ENCODE measurements at regions not wholly inside any gene's neighbourhood (a gene's known extent, or its start where the extent isn't known, plus 50 kb on each side); places are given as distances from the start of the nearest gene placed in this dataset.

DNA sequence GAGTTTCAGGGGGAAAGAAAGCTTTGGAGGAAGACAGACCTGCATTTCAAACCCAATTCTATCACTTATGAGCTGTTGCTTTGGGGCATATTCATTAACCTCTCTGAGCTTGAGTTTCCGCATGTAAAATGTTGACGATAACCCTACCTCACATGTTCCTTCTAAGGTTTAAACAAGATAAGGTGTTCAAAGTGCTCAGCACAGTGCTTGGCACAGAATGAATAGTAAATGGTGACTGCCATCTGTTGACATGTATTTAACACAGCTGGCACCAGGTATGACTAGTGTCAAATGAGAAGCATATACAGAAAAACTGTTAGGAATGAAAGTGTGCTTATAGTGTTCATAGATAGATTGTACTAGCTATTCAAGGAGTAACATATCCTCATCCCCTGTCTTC, 155.5 kb downstream of the PTGER3 start:
- ATAC-seq: no peak
- Histone ChIP-seq H3K4me2 (ENCODE audit: low read length) (no peak overlapping the region), H3K36me3 (ENCODE audit: control insufficient read depth in 1 of 2, insufficient read depth in 2 of 2, low read length in 2 of 2) (no peaks in the 10 kb centered on the region), H3K9me2 (ENCODE audit: insufficient read depth) (no peaks in the 10 kb centered on the region), H3K9me3 (ENCODE audit: control insufficient read depth in 1 of 2, insufficient read depth in 1 of 2, low read depth in 1 of 2, low read length in 2 of 2) (no peaks in the 10 kb centered on the region), H3K27ac (ENCODE audit: low read depth, low read length) (no peak overlapping the region), H3K79me2 (ENCODE audit: insufficient read depth, low read length) (no peaks in the 10 kb centered on the region), H4K20me1 (ENCODE audit: insufficient read depth) (no peaks in the 10 kb centered on the region), H3K4me1 (ENCODE audit: control insufficient read depth in 1 of 2, insufficient read depth in 2 of 2, low read length in 2 of 2) (no peaks in the 10 kb centered on the region), H3K27me3 (ENCODE audit: insufficient read depth, low read length) (peaks cover 14% of the 10 kb centered on the region; the same call in 1 of the 2 replicates), H2AFZ (ENCODE audit: low read depth, low read length, poor library complexity, severe bottlenecking) (no peak overlapping the region), H3K4me3 (replicated peaks in 1 of 2; ENCODE audit: low read depth in 1 of 2, low read length in 2 of 2) (no peak overlapping the region), H3K9ac (ENCODE audit: low read length) (no peak overlapping the region)
- no peak for DNase-seq (ENCODE audit: low read depth, low spot score)
- no TSS peak for BruUV-seq (replicated peaks)
- ChIA-PET POLR2A (no interaction called here), CTCF (no interaction called here), RAD21 (ENCODE audit: low non-redundant PET in 1 of 2, low total read pairs in 2 of 2, uncharacterized antibody in 2 of 2, unreplicated experiment in 2 of 2) (no interaction called here)
- intact Hi-C loops (cut with micrococcal nuclease): no loop called here
- TF ChIP-seq SRF (IDR thresholded peaks at IDR 0.05; ENCODE audit: low read depth) (no peak), FOSL1 (IDR thresholded peaks at IDR 0.05; ENCODE audit: low read depth) (no peak), ZFX (IDR thresholded peaks at IDR 0.05) (no peak), EGR1 (IDR thresholded peaks at IDR 0.05; ENCODE audit: low read depth) (no peak), MAX (IDR thresholded peaks at IDR 0.05) (no peak), TCF7L2 (IDR thresholded peaks at IDR 0.05; ENCODE audit: borderline replicate concordance, extremely low read depth, insufficient read depth, insufficient read length) (no peak), EZH2phosphoT487 (IDR thresholded peaks at IDR 0.05; ENCODE audit: borderline replicate concordance) (no peak), ELF1 (IDR thresholded peaks at IDR 0.05; ENCODE audit: borderline replicate concordance, low read depth) (no peak), CBX3 (IDR thresholded peaks at IDR 0.05; ENCODE audit: low read depth) (no peak), POLR2A (IDR thresholded peaks at IDR 0.05; ENCODE audit: borderline replicate concordance, extremely low read depth, insufficient read depth, insufficient read length) (no peak)
- TF ChIP-seq, protein P1, sequence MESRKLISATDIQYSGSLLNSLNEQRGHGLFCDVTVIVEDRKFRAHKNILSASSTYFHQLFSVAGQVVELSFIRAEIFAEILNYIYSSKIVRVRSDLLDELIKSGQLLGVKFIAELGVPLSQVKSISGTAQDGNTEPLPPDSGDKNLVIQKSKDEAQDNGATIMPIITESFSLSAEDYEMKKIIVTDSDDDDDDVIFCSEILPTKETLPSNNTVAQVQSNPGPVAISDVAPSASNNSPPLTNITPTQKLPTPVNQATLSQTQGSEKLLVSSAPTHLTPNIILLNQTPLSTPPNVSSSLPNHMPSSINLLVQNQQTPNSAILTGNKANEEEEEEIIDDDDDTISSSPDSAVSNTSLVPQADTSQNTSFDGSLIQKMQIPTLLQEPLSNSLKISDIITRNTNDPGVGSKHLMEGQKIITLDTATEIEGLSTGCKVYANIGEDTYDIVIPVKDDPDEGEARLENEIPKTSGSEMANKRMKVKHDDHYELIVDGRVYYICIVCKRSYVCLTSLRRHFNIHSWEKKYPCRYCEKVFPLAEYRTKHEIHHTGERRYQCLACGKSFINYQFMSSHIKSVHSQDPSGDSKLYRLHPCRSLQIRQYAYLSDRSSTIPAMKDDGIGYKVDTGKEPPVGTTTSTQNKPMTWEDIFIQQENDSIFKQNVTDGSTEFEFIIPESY (IDR thresholded peaks at IDR 0.05; ENCODE audit: extremely low read depth, insufficient replicate concordance, low read length): no peak
- TF ChIP-seq, protein P2, sequence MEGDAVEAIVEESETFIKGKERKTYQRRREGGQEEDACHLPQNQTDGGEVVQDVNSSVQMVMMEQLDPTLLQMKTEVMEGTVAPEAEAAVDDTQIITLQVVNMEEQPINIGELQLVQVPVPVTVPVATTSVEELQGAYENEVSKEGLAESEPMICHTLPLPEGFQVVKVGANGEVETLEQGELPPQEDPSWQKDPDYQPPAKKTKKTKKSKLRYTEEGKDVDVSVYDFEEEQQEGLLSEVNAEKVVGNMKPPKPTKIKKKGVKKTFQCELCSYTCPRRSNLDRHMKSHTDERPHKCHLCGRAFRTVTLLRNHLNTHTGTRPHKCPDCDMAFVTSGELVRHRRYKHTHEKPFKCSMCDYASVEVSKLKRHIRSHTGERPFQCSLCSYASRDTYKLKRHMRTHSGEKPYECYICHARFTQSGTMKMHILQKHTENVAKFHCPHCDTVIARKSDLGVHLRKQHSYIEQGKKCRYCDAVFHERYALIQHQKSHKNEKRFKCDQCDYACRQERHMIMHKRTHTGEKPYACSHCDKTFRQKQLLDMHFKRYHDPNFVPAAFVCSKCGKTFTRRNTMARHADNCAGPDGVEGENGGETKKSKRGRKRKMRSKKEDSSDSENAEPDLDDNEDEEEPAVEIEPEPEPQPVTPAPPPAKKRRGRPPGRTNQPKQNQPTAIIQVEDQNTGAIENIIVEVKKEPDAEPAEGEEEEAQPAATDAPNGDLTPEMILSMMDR (IDR thresholded peaks at IDR 0.05 in 2 of 3, conservative IDR thresholded peaks at IDR 0.05 in 1 of 3; ENCODE audit: borderline replicate concordance in 1 of 3, insufficient read depth in 1 of 3, low read depth in 2 of 3, low read length in 2 of 3): no peak

Data from HCT116 (cell line).